GM10248 (cell line): ENCODE measurements at regions not wholly inside any gene's neighbourhood (a gene's known extent, or its start where the extent isn't known, plus 50 kb on each side); places are given as distances from the start of the nearest gene placed in this dataset.

ENCODE experiments used
- CTCF ChIA-PET: fragments of 300-600 bp; sonication (Branson Sonifier 250); formaldehyde crosslinking; extraction: SDS; loops from one replicate; lab custom pipeline; 2021; ENCODE audit warnings: antibody characterized with exemption; lab: Yijun Ruan, JAX
- POLR2A ChIA-PET: fragments of 350-650 bp; sonication (Branson Sonifier 250); formaldehyde crosslinking; extraction: SDS; loops from one replicate; lab custom pipeline; 2020; ENCODE audit warnings: antibody characterized with exemption; lab: Yijun Ruan, JAX
- DNase-seq: peaks from one replicate; pipeline ENCODE4 v3.0.0; 2012; ENCODE audit errors: extremely low spot score
- TF ChIP-seq, protein P1 (sequence below): IDR thresholded peaks from 2 replicates; pipeline ENCODE4 v1.5.1; 2012; ENCODE audit warnings: mild to moderate bottlenecking, low read depth; ENCODE audit errors: extremely low read depth, missing control alignments, control extremely low read depth

DNA sequence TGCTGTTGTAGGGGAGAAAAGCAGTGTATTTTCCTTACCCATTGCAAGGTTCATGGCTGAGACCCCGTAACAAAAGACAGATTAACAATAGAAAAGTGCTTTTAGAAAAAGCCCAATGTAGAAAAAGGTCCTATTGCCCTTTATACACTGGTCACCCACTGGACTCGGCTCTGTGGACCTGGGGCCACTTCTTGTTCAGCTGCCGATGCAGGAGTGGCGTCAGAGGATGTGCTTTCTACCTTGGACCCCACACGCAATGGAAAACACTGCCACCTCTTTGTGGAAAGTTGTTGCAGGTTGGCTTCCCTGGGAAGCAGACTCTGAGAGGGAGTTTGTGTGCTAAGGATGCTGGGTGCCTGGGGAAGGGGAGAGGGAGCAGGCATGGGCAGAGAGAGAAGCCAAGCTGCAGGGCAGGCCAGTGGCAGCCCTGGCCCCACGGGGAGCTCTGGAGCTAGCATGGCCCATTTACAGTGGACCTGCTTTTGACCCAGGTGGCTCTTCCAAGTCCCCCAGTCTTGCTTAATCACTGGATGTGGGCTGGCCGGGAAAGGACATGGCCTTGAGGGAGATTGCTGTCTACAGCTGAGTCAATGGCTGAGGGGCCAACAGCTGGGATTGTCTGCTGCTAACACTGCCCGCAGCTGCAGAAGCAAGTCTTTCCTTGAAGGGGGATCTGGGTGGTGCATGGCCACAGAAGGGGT lies 142.9 kb downstream of the CDC5L start:
- POLR2A ChIA-PET, result no interaction called here
- TF ChIP-seq, protein P1, sequence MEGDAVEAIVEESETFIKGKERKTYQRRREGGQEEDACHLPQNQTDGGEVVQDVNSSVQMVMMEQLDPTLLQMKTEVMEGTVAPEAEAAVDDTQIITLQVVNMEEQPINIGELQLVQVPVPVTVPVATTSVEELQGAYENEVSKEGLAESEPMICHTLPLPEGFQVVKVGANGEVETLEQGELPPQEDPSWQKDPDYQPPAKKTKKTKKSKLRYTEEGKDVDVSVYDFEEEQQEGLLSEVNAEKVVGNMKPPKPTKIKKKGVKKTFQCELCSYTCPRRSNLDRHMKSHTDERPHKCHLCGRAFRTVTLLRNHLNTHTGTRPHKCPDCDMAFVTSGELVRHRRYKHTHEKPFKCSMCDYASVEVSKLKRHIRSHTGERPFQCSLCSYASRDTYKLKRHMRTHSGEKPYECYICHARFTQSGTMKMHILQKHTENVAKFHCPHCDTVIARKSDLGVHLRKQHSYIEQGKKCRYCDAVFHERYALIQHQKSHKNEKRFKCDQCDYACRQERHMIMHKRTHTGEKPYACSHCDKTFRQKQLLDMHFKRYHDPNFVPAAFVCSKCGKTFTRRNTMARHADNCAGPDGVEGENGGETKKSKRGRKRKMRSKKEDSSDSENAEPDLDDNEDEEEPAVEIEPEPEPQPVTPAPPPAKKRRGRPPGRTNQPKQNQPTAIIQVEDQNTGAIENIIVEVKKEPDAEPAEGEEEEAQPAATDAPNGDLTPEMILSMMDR, result no peak
- no peak for DNase-seq
- CTCF ChIA-PET, result no interaction called here

DNA sequence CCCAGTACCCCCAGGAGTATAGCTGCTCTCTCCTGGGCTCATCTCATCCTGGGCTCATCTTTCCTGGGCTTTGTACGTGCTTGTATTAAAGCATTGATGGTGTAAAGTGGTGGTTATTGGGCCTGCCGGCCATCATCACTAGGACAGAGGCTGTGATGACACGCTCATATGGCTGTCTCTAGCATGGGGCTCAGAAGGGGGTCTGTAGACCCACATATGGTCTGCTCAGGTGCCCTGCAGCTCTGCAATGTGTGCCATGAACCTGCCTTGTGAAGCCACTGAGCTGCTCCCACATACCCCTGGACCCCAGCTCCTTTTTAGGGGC lies 143.4 kb downstream of the CDC5L start:
- no peak for DNase-seq
- TF ChIP-seq, protein P1, result no peak
- CTCF ChIA-PET, result no interaction called here
- POLR2A ChIA-PET, result no interaction called here

DNA sequence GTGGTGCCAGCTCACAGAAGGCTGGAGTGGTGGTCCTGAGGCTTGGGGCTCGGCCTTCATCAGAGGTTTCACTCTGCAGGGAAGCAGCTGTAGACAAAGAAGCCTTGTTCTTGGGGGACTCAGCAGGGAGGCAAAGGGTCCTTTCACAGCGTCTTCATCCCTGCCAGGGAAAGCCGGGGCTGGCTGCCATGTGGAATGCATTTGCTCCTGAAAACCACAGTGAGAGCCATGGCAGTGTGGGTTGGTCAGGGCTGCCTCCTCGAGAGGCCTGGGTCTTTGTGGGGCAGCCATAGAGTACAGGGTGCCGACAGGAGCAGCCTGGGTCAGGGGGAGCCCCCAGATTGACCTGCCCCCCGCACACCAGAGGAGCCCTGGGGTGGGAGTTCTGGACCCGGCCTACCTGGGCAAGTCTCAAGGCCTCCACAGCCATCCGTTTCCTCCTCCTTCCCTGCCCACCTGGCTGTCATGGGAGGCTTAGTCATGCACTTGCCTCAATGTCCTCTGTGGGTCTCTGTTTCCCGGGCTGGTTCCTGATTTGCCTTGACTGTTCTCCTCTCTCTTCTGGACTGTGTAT lies 144.0 kb downstream of the CDC5L start:
- no peak for DNase-seq
- CTCF ChIA-PET, result no interaction called here
- POLR2A ChIA-PET, result no interaction called here
- TF ChIP-seq, protein P1, result no peak

DNA sequence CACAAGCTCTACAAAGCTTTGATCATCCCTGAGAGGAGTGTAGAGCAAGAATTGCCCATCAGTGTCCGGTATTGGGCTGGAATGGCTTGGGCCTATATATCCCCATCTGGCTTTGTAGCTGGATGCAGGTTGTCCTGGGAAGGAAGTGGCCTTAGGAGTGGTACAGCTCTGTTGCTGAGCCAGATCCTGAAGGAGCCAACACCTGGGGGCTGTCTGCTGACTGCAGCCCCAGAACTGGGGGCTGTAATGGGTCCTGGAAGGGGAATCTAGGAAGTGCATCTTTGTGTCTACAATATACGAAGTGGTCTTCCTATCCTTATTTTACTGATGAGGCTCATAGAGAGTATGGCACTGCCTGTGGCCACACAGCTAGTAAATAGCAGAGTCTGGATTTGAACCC lies 145.9 kb downstream of the CDC5L start:
- TF ChIP-seq, protein P1, result no peak
- CTCF ChIA-PET, result interaction anchor here (0.6 kb wide), 1 partner anchor 128 kb away, joined by 3 read pairs; no protein-coding TSS in a partner anchor
- no peak for DNase-seq
- POLR2A ChIA-PET, result no interaction called here

DNA sequence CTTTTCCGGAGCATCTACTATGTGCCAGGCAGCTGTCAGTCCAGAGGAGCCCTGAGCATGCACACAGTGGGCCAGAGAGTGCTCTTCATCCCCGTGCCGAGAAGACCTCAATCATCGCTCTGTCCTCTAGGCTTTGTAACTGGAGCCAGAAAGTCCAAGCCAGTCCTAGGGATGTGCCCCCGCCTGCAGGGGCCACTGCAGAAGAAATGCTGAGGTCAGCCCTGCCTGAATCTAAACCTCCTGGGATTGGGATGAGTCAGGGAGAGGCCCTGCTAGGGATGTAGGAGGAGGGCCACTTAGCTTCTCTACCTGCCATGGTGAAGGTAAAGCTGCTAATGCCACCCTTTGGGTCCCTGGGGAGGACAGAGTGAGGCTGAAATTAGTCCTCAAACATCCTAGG lies 146.8 kb downstream of the CDC5L start:
- POLR2A ChIA-PET, result no interaction called here
- TF ChIP-seq, protein P1, result no peak

DNA sequence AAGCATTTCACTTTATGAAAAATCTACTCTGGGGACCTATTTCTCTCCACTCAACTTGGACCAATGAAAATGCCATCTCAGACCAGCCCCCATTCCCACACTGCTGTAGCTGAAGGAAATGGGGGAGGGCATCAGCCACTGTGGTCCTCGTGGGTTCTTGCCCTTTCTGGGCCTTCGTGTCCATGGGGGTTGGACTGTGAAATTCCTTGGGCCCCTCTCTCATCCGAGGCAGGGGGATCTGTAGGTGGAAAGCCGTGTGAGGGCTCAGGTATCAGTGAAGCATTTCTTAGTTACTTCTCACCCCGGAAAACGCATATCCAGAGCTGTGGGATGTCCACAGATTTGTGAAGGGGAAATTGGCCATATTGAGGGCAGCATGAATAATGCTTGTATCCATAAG lies 147.9 kb downstream of the CDC5L start:
- CTCF ChIA-PET, result interaction anchor here (1.0 kb wide), 1 partner anchor 14 kb away, joined by 3 read pairs; no protein-coding TSS in a partner anchor
- TF ChIP-seq, protein P1, result no peak
- no peak for DNase-seq
- POLR2A ChIA-PET, result no interaction called here

More for the DNA sequence above, 146.8 kb downstream of the CDC5L start:
- CTCF ChIA-PET, result interaction anchor here (1.0 kb wide), 1 partner anchor 15 kb away, joined by 3 read pairs; no protein-coding TSS in a partner anchor
- no peak for DNase-seq
